HCT116 (cell line): ENCODE measurements at regions not wholly inside any gene's neighbourhood (a gene's known extent, or its start where the extent isn't known, plus 50 kb on each side); places are given as distances from the start of the nearest gene placed in this dataset.

Experiments
- ATAC-seq: fragments of 200-7000 bp; cut with Tn5 transposase; 2 replicates; pipeline ENCODE4 v1.9.1; 2020; ENCODE audit warnings: mild to moderate bottlenecking, moderate library complexity
- BruUV-seq: library from RNA; stranded (reverse); fragments of 400-500 nt; replicated peaks from 2 replicates; lab custom pipeline; 2021; lab: Mats Ljungman, UMichigan
- CTCF ChIA-PET: fragments of 300-600 bp; sonication (Branson Sonifier 250); formaldehyde crosslinking; loops from one replicate; lab custom pipeline; 2021; ENCODE audit warnings: antibody characterized with exemption; lab: Charles Lee
- POLR2A ChIA-PET: fragments of 300-600, 350-600 bp; sonication (Branson Sonifier 250); formaldehyde crosslinking; loops from one replicate; lab custom pipeline; 2021; ENCODE audit warnings: antibody characterized with exemption; lab: Charles Lee
- RAD21 ChIA-PET, 2 experiments: fragments of 300-600 bp; sonication (Branson Sonifier 250); formaldehyde crosslinking; loops; one replicate each; lab custom pipeline; 2023; ENCODE audit warnings: low total read pairs in 2 of 2; ENCODE audit not compliant: uncharacterized antibody in 2 of 2, unreplicated experiment in 2 of 2, low non-redundant PET in 1 of 2; lab: Charles Lee
- DNase-seq: peaks from one replicate; pipeline ENCODE4 v3.0.0-alpha.2; 2010; ENCODE audit warnings: low read depth, low spot score
- H2AFZ ChIP-seq: fragments of 200-600 bp; shearing (Covaris generic), sonication (generic); 2 replicates; pipeline ENCODE4 v1.6.1; 2017; ENCODE audit warnings: low read depth, mixed run types, mixed read lengths, antibody characterized with exemption, low read length; ENCODE audit not compliant: poor library complexity, severe bottlenecking
- H3K27ac ChIP-seq: 2 replicates; pipeline ENCODE4 v1.5.1; 2012; ENCODE audit warnings: low read depth, low read length
- H3K27me3 ChIP-seq: fragments of 200-600 bp; sonication (generic); 2 replicates; pipeline ENCODE4 v1.6.1; 2016; ENCODE audit warnings: mixed run types, low read length, mixed read lengths; ENCODE audit not compliant: insufficient read depth
- H3K36me3 ChIP-seq, 2 experiments: fragments of 200-500 bp in 1 of 2; fragments of 200-600 bp in 1 of 2; sonication (Bioruptor generic) in 1 of 2; sonication (generic) in 1 of 2; 2 replicates each; pipeline versions ENCODE4 v1.5.1 to v1.6.1; 2014 to 2016; ENCODE audit warnings: low read length in 2 of 2, inconsistent platforms in 1 of 2, mixed read lengths in 1 of 2, mixed run types in 1 of 2; ENCODE audit not compliant: insufficient read depth in 2 of 2, control insufficient read depth in 1 of 2
- H3K4me1 ChIP-seq, 2 experiments: fragments of 200-600 bp in 1 of 2; sonication (generic) in 1 of 2; 2 replicates each; pipeline versions ENCODE4 v1.5.1 to v1.6.1; 2012 to 2017; ENCODE audit warnings: low read length in 2 of 2, inconsistent platforms in 1 of 2, mild to moderate bottlenecking in 1 of 2, mixed read lengths in 1 of 2, mixed run types in 1 of 2, moderate library complexity in 1 of 2; ENCODE audit not compliant: insufficient read depth in 2 of 2, control insufficient read depth in 1 of 2
- H3K4me2 ChIP-seq: fragments of 200-600 bp; sonication (generic); 2 replicates; pipeline ENCODE4 v1.6.1; 2017; ENCODE audit warnings: mixed run types, low read length, mixed read lengths
- H3K4me3 ChIP-seq, 2 experiments: fragments of 200-600 bp in 1 of 2; sonication (generic) in 1 of 2; replicated peaks in 1 of 2; 2 replicates each; pipeline ENCODE4 v1.5.1; 2011 to 2016; ENCODE audit warnings: low read length in 2 of 2, control low read depth in 1 of 2, low read depth in 1 of 2, mild to moderate bottlenecking in 1 of 2, mixed read lengths in 1 of 2, mixed run types in 1 of 2
- H3K79me2 ChIP-seq: fragments of 200-600 bp; sonication (generic); 2 replicates; pipeline ENCODE4 v1.6.1; 2017; ENCODE audit warnings: mild to moderate bottlenecking, mixed run types, low read length, moderate library complexity, mixed read lengths; ENCODE audit not compliant: insufficient read depth
- H3K9ac ChIP-seq: fragments of 200-600 bp; sonication (generic); 2 replicates; pipeline ENCODE4 v1.6.1; 2016; ENCODE audit warnings: low read length, mixed read lengths
- H3K9me2 ChIP-seq: fragments of 200-600 bp; sonication (generic), shearing (Covaris generic); 2 replicates; pipeline ENCODE4 v1.6.1; 2017; ENCODE audit warnings: mixed run types, mild to moderate bottlenecking, moderate library complexity; ENCODE audit not compliant: insufficient read depth
- H3K9me3 ChIP-seq, 2 experiments: fragments of 200-500 bp in 1 of 2; fragments of 200-600 bp in 1 of 2; sonication (Bioruptor generic) in 1 of 2; sonication (generic) in 1 of 2; 2 replicates each; pipeline ENCODE4 v1.6.1; 2014 to 2017; ENCODE audit warnings: low read length in 2 of 2, mixed read lengths in 2 of 2, inconsistent platforms in 1 of 2, low read depth in 1 of 2, mild to moderate bottlenecking in 1 of 2, mixed run types in 1 of 2, moderate library complexity in 1 of 2; ENCODE audit not compliant: control insufficient read depth in 1 of 2, insufficient read depth in 1 of 2
- H4K20me1 ChIP-seq: fragments of 200-600 bp; sonication (generic), shearing (Covaris generic); 2 replicates; pipeline ENCODE4 v1.6.1; 2017; ENCODE audit warnings: mixed run types, mild to moderate bottlenecking, moderate library complexity; ENCODE audit not compliant: insufficient read depth
- ATF3 ChIP-seq: IDR thresholded peaks from 2 replicates; pipeline ENCODE4 v1.6.1; 2012
- CBX3 ChIP-seq: IDR thresholded peaks from 2 replicates; pipeline ENCODE4 v1.6.1; 2012; ENCODE audit warnings: low read depth
- CTCF ChIP-seq, 3 experiments: fragments of 200-600 bp in 1 of 3; sonication (generic) in 1 of 3; IDR thresholded peaks in 2 of 3; conservative IDR thresholded peaks in 1 of 3; 2 replicates each; pipeline ENCODE4 v1.5.1; 2012 to 2017; ENCODE audit warnings: low read depth in 2 of 3, low read length in 2 of 3, antibody characterized with exemption in 1 of 3, borderline replicate concordance in 1 of 3, control low read depth in 1 of 3, mild to moderate bottlenecking in 1 of 3, mixed read lengths in 1 of 3, mixed run types in 1 of 3, moderate library complexity in 1 of 3; ENCODE audit not compliant: insufficient read depth in 1 of 3
- EGR1 ChIP-seq: IDR thresholded peaks from 2 replicates; pipeline ENCODE4 v1.6.1; 2012; ENCODE audit warnings: low read depth
- ELF1 ChIP-seq: IDR thresholded peaks from 2 replicates; pipeline ENCODE4 v1.6.1; 2012; ENCODE audit warnings: low read depth, borderline replicate concordance
- EZH2 ChIP-seq: fragments of 200-600 bp; sonication (generic); IDR thresholded peaks from 2 replicates; pipeline ENCODE4 v1.6.1; 2017; ENCODE audit warnings: antibody characterized with exemption, mixed run types
- EZH2phosphoT487 ChIP-seq: fragments of 200-600 bp; IDR thresholded peaks from 2 replicates; pipeline ENCODE4 v1.6.1; 2018; ENCODE audit warnings: antibody characterized with exemption, borderline replicate concordance
- JUND ChIP-seq: IDR thresholded peaks from 2 replicates; pipeline ENCODE4 v1.6.1; 2012
- MAX ChIP-seq: IDR thresholded peaks from 2 replicates; pipeline ENCODE4 v1.6.1; 2012
- POLR2A ChIP-seq: IDR thresholded peaks from 2 replicates; pipeline ENCODE4 v1.7.0; 2011; ENCODE audit warnings: borderline replicate concordance; ENCODE audit not compliant: insufficient read depth, insufficient read length; ENCODE audit errors: extremely low read depth
- POLR2AphosphoS5 ChIP-seq: IDR thresholded peaks from 2 replicates; pipeline ENCODE4 v1.6.1; 2011; ENCODE audit warnings: mild to moderate bottlenecking, low read depth, low read length, moderate library complexity
- RAD21 ChIP-seq: IDR thresholded peaks from 2 replicates; pipeline ENCODE4 v1.6.1; 2012; ENCODE audit warnings: low read depth, mild to moderate bottlenecking
- SIN3A ChIP-seq: IDR thresholded peaks from 2 replicates; pipeline ENCODE4 v1.6.1; 2012; ENCODE audit warnings: low read depth
- SRF ChIP-seq: IDR thresholded peaks from 2 replicates; pipeline ENCODE4 v1.6.1; 2012; ENCODE audit warnings: low read depth
- ZBTB33 ChIP-seq: IDR thresholded peaks from 2 replicates; pipeline ENCODE4 v1.6.1; 2011; ENCODE audit warnings: mild to moderate bottlenecking, low read length, moderate library complexity; ENCODE audit not compliant: insufficient replicate concordance; ENCODE audit errors: extremely low read depth
- ZFX ChIP-seq: fragments of 450-650 bp; IDR thresholded peaks from 2 replicates; pipeline ENCODE4 v1.6.1; 2017
- ZNF274 ChIP-seq: fragments of 200-500 bp; sonication (Bioruptor generic); IDR thresholded peaks from 2 replicates; pipeline ENCODE4 v1.6.1; 2014; ENCODE audit warnings: mild to moderate bottlenecking, low read depth, low read length, inconsistent platforms
- intact Hi-C: fragments of 100-400 bp; cut with micrococcal nuclease; formaldehyde crosslinking; loops from 2 replicates; pipeline ENCODE4 v1.10.0; 2022

GRCh38 chrX:122252454-122252853 is 931.6 kb upstream of the GRIA3 start (continued):
- no peak for TF ChIP-seq ZBTB33

GRCh38 chrX:122268353-122268752 is 915.7 kb upstream of the GRIA3 start:
- ATAC-seq (no peak), DNase-seq (no peak)
- ChIA-PET CTCF (no interaction called here), RAD21 (no interaction called here), POLR2A (no interaction called here)
- Histone ChIP-seq H3K4me1 (no peaks in the 10 kb centered on the region), H2AFZ (no peak overlapping the region), H3K36me3 (no peaks in the 10 kb centered on the region), H3K9ac (no peak overlapping the region), H3K27ac (no peak overlapping the region), H3K4me3 (no peak overlapping the region), H3K9me3 (no peaks in the 10 kb centered on the region), H3K27me3 (no peaks in the 10 kb centered on the region), H3K9me2 (no peaks in the 10 kb centered on the region), H3K79me2 (no peaks in the 10 kb centered on the region), H4K20me1 (no peaks in the 10 kb centered on the region), H3K4me2 (no peak overlapping the region)
- intact Hi-C loops: no loop called here
- BruUV-seq: no TSS peak
- no peak for TF ChIP-seq ELF1
- no peak for TF ChIP-seq EGR1
- no peak for TF ChIP-seq SIN3A
- TF ChIP-seq ATF3: no peak
- no peak for TF ChIP-seq RAD21
- TF ChIP-seq EZH2phosphoT487: no peak
- no peak for TF ChIP-seq MAX
- no peak for TF ChIP-seq EZH2
- TF ChIP-seq ZNF274: no peak
- no peak for TF ChIP-seq POLR2A
- no peak for TF ChIP-seq CBX3
- no peak for TF ChIP-seq POLR2AphosphoS5
- TF ChIP-seq SRF: no peak
- TF ChIP-seq ZBTB33: no peak
- TF ChIP-seq CTCF (IDR thresholded peaks at IDR 0.05 in 2 of 3, conservative IDR thresholded peaks at IDR 0.05 in 1 of 3; ENCODE audit: borderline replicate concordance in 1 of 3, insufficient read depth in 1 of 3, low read depth in 2 of 3, low read length in 2 of 3): no peak
- no peak for TF ChIP-seq ZFX
- no peak for TF ChIP-seq JUND
